ENCODE measurements at regions not wholly inside any gene's neighbourhood (a gene's known extent, or its start where the extent isn't known, plus 50 kb on each side); places are given as distances from the start of the nearest gene placed in this dataset.

DNA sequence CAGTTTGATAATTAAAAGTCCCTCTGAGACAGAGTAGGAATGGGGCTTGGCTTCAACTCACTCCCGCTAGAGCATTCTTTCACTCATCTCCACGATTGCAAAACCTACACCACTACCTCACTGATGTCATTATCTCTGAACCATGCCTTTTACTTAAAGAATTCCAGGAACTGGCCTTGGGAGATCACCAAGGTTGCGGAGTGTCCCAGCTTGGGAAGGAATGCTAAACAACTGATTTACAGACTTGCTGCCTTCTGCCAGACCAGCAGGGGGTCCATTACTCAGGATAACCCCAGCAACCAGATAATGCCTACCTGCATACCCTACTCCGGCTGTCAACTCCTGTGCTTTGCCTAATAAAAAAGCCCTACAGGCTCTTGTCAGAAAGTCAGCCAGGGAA lies 102.2 kb upstream of the RALGAPA2 start:
- TF ChIP-seq, protein P1, sequence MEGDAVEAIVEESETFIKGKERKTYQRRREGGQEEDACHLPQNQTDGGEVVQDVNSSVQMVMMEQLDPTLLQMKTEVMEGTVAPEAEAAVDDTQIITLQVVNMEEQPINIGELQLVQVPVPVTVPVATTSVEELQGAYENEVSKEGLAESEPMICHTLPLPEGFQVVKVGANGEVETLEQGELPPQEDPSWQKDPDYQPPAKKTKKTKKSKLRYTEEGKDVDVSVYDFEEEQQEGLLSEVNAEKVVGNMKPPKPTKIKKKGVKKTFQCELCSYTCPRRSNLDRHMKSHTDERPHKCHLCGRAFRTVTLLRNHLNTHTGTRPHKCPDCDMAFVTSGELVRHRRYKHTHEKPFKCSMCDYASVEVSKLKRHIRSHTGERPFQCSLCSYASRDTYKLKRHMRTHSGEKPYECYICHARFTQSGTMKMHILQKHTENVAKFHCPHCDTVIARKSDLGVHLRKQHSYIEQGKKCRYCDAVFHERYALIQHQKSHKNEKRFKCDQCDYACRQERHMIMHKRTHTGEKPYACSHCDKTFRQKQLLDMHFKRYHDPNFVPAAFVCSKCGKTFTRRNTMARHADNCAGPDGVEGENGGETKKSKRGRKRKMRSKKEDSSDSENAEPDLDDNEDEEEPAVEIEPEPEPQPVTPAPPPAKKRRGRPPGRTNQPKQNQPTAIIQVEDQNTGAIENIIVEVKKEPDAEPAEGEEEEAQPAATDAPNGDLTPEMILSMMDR (IDR thresholded peaks at IDR 0.05; ENCODE audit: low read depth, low read length): no peak
- no peak for TF ChIP-seq EZH2phosphoT487 (IDR thresholded peaks at IDR 0.05; ENCODE audit: low read depth)
